MCF 10A (cell line): ENCODE measurements at regions not wholly inside any gene's neighbourhood (a gene's known extent, or its start where the extent isn't known, plus 50 kb on each side); places are given as distances from the start of the nearest gene placed in this dataset.

ENCODE experiments used
- BruUV-seq: library from RNA; stranded (reverse); fragments of 400-500 nt; replicated peaks from 2 replicates; lab custom pipeline; 2021; lab: Mats Ljungman, UMichigan
- CTCF ChIA-PET: fragments of 300-600 bp; sonication (Branson Sonifier 250); formaldehyde crosslinking; extraction: SDS; loops from one replicate; lab custom pipeline; 2021; ENCODE audit warnings: antibody characterized with exemption, inconsistent platforms; lab: Yijun Ruan, JAX
- POLR2A ChIA-PET: fragments of 300-600, 350-650 bp; sonication (Branson Sonifier 250); formaldehyde crosslinking; extraction: SDS; loops from one replicate; lab custom pipeline; 2020; ENCODE audit warnings: antibody characterized with exemption, inconsistent platforms; lab: Yijun Ruan, JAX
- DNase-seq: peaks from one replicate; pipeline ENCODE4 v3.0.0-alpha.2; 2018; ENCODE audit not compliant: unreplicated experiment
- H3K27ac Mint-ChIP-seq: one replicate; pipeline ENCODE4 v1.8.0; 2022; ENCODE audit warnings: mild to moderate bottlenecking, low read depth, mixed read lengths; ENCODE audit not compliant: unreplicated experiment
- H3K27me3 Mint-ChIP-seq: one replicate; pipeline ENCODE4 v1.8.0; 2022; ENCODE audit warnings: mixed read lengths; ENCODE audit not compliant: insufficient read depth, unreplicated experiment
- H3K36me3 Mint-ChIP-seq: one replicate; pipeline ENCODE4 v1.8.0; 2022; ENCODE audit warnings: mild to moderate bottlenecking, moderate library complexity, mixed read lengths; ENCODE audit not compliant: insufficient read depth, unreplicated experiment
- H3K4me1 Mint-ChIP-seq: one replicate; pipeline ENCODE4 v1.8.0; 2022; ENCODE audit warnings: mixed read lengths; ENCODE audit not compliant: insufficient read depth, unreplicated experiment
- H3K4me3 Mint-ChIP-seq: one replicate; pipeline ENCODE4 v1.8.0; 2022; ENCODE audit warnings: mild to moderate bottlenecking, moderate library complexity, mixed read lengths; ENCODE audit not compliant: unreplicated experiment
- H3K9me3 Mint-ChIP-seq: one replicate; pipeline ENCODE4 v1.8.0; 2022; ENCODE audit warnings: mixed read lengths; ENCODE audit not compliant: unreplicated experiment
- CTCF ChIP-seq: fragments of 200-600 bp; IDR thresholded peaks from one replicate; pipeline ENCODE4 v1.8.0; 2022; ENCODE audit warnings: antibody characterized with exemption, mild to moderate bottlenecking; ENCODE audit not compliant: unreplicated experiment
- intact Hi-C: fragments of 100-400 bp; cut with micrococcal nuclease; formaldehyde crosslinking; loops from 2 replicates; pipeline ENCODE4 v1.14.1; 2022

- Mint-ChIP-seq H3K36me3 (no peaks in the 10 kb centered on the region), H3K27ac (peak overlapping the region; percentile 79), H3K27me3 (no peaks in the 10 kb centered on the region), H3K4me1 (peaks cover 6% of the 10 kb centered on the region), H3K4me3 (peak overlapping the region; percentile 41), H3K9me3 (no peaks in the 10 kb centered on the region)
- TF ChIP-seq CTCF, result no peak
- POLR2A ChIA-PET, result interaction anchor here (0.6 to 0.8 kb wide), 2 partner anchors 8 to 56 kb away, joined by 3 read pairs; no protein-coding TSS in a partner anchor
- intact Hi-C loops, result no loop called here
- peak; percentile 42 for DNase-seq
- CTCF ChIA-PET, result interaction anchor here (1.4 to 1.7 kb wide), 3 partner anchors 10 to 66 kb away, joined by 6 to 9 read pairs (median 7); no protein-coding TSS in a partner anchor
- no TSS peak for BruUV-seq
Measured at GRCh38 chr4:176981551-176981950, 188.8 kb upstream of the VEGFC start.

- no peak for TF ChIP-seq CTCF
- Mint-ChIP-seq H3K27ac (peak overlapping the region; percentile 91), H3K36me3 (peaks cover 7% of the 10 kb centered on the region), H3K4me3 (no peak overlapping the region), H3K4me1 (peaks cover 21% of the 10 kb centered on the region), H3K27me3 (no peaks in the 10 kb centered on the region), H3K9me3 (no peaks in the 10 kb centered on the region)
- peak; percentile 82 for DNase-seq
- BruUV-seq, result no TSS peak
- intact Hi-C loops, result no loop called here
- ChIA-PET CTCF (interaction anchor here (1.2 kb wide), 1 partner anchor 59 kb away, joined by 3 read pairs; no protein-coding TSS in a partner anchor), POLR2A (interaction anchor here (0.7 kb wide), 1 partner anchor 56 kb away, joined by 3 read pairs; no protein-coding TSS in a partner anchor)
Measured at GRCh38 chr4:176988226-176988625, 195.5 kb upstream of the VEGFC start.

- Mint-ChIP-seq H3K27ac (peak overlapping the region; percentile 91), H3K9me3 (no peaks in the 10 kb centered on the region), H3K27me3 (no peaks in the 10 kb centered on the region), H3K36me3 (peaks cover 7% of the 10 kb centered on the region), H3K4me3 (no peak overlapping the region), H3K4me1 (peaks cover 21% of the 10 kb centered on the region)
- intact Hi-C loops, result no loop called here
- BruUV-seq, result no TSS peak
- ChIA-PET POLR2A (interaction anchor here (0.6 to 0.9 kb wide), 2 partner anchors 8 to 793 kb away, joined by 3 to 4 read pairs; no protein-coding TSS in a partner anchor), CTCF (interaction anchor here (1.0 to 1.1 kb wide), 2 partner anchors 21 to 197 kb away, joined by 3 read pairs; no protein-coding TSS in a partner anchor)
- no peak for DNase-seq
- no peak for TF ChIP-seq CTCF
Measured at GRCh38 chr4:176989186-176989585, 196.5 kb upstream of the VEGFC start.

GRCh38 chr4:176999935-177000543 is 207.3 kb upstream of the VEGFC start:
- H3K27me3 Mint-ChIP-seq, result no peaks in the 10 kb centered on the region
- no peaks in the 10 kb centered on the region for H3K36me3 Mint-ChIP-seq
- no peaks in the 10 kb centered on the region for H3K9me3 Mint-ChIP-seq
- H3K27ac Mint-ChIP-seq, result peak overlapping the region; percentile 77
- DNase-seq, result peak; percentile 84
- no TSS peak for BruUV-seq
- H3K4me1 Mint-ChIP-seq, result peaks cover 24% of the 10 kb centered on the region
- POLR2A ChIA-PET, result interaction anchor here (0.9 kb wide), 1 partner anchor 96 kb away, joined by 3 read pairs; no protein-coding TSS in a partner anchor
- TF ChIP-seq CTCF, result no peak
- intact Hi-C loops, result no loop called here
- CTCF ChIA-PET, result no interaction called here
- no peak overlapping the region for H3K4me3 Mint-ChIP-seq
